Epidermal melanocyte (primary cell): ENCODE measurements at regions not wholly inside any gene's neighbourhood (a gene's known extent, or its start where the extent isn't known, plus 50 kb on each side); places are given as distances from the start of the nearest gene placed in this dataset.

Experiments
- DNase-seq: peaks from one replicate; pipeline ENCODE4 v3.0.0; 2011; ENCODE audit warnings: low spot score; ENCODE audit not compliant: insufficient read length

DNA sequence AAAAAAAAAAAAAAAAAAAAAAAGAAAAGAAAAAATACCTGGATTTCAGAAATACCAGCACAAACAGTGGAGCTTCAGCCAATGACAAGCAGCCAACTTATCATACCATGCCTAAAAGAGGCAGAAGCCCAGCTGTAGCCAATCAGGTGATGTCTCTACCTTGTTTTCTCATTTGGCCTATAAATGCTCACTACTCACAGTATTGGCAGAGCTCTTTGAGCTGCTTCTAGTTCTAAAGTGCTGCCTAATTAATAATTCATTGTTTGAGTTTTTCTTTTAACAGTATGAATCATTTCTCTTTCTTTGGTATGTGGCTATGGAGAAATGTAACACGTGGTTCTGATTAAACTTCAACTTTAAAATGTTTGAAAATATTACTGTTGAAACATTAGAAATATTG lies 188.8 kb upstream of the TECRL start:
- no peak for DNase-seq

DNA sequence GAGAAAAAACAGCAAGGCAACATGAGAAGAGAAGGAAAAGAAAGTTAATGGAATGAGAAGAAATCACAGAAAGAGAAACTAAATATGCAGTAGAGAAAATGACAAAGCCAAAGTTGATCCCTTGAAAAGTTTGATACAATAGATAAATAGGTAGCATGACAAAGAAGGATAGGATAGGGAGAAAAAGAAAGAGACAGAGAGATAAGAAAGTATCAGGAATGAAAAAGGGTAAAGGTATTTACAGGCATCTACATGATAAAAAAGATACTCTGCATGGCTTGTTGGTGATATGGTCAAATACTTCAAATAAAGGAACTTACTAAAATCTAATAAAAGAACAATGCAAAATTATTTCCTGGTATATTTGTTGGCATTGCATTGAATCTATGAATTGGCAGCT lies 185.5 kb upstream of the TECRL start:
- no peak for DNase-seq

DNA sequence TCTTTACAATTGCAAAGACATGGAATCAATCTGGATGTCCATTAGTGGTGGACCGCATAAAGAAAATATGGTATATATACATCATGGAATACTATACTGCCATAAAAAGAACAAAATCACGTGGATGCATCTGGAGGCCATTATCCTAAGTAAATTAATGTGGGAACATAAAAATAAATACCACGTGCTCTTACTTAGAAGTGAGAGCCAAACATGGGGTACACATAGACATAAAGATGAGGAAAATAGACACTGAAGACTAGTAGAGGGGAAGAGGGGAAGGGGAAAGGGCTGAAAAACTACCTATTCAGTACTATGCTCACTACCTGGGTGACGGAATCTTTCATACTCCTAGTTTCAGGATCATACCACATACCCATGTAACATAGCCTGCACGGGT lies 179.3 kb upstream of the TECRL start:
- DNase-seq: no peak

DNA sequence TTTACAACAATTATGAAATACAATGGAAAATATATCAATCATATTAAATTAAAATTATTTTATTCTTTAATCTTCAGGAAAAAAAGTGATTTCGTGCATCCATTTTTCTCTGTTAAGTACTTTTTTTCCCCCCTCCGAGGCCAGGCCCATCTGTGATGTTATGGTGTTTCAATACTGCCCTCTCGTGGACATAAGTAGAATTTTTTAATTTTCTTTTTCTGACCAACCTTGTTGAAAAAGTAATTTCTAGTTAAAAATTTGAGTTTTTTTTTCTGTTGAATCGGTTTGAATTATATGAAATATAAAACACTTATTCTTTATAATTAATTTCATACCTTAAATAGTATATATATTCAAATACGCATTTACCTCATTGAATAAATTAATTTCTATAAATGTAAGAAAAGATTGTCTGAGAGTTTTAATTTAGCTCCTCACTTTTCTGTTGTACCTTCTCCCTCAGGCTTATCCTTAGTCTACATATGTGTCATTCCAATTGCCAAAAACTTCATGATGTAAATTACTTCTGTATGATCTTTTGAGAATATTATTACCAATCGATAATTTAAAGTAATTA lies 175.8 kb upstream of the TECRL start:
- no peak for DNase-seq

DNA sequence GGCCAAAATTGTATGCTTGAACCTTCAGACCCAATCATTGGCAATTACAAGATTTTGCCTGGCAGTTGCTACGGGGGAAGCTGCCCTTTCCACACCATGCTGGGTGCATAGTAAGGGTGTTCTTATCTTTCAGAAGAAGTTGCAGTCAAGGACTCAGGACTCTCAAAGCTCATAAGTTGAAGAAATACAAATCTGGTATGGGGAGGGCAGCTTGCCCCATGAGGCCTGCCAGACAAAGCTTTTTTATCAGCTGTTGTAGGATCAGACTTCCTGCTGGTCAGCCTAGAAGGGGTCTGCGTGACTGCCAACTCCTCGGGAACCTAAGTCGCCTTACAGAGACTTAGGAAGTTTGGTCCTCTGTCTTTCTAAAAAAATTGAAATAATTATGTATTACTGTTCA lies 174.9 kb upstream of the TECRL start:
- DNase-seq: no peak

DNA sequence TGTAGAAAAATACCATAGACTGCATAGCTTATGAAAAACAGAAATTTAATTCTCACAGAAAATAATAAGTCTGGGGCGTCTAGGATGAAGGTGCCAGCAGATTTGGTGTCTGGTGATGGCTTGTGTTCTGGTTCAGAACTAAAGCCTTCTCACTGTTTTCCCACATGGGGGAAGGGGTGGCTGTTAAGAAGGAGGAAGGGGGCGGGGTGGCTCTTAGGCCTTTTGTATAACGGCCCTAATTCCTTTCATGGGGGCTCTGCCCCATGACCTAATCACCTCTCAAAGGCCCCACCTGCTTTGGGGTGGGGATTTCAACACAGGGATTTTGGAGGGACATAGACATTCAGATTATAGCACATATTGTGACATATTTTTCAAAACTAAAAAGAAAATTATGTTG lies 173.2 kb upstream of the TECRL start:
- no peak for DNase-seq

DNA sequence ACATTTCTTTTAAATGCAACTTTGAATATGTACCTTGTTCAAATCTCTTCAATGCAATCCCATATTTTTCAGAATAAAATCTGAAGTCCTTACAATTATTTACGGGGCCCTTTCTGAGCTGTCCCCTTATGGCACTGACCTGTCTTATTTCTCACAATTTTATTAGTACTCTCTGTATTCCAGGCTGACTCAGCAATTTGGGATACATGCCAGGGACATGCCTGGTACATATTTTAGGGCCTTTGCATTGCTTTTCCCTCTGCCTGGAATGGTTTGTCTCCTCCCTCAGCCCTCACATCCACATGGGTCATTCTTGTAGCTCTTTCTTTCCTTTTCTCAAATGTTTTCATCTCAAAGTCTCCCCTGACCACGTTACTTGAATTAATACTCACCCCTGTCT lies 172.2 kb upstream of the TECRL start:
- DNase-seq: no peak

DNA sequence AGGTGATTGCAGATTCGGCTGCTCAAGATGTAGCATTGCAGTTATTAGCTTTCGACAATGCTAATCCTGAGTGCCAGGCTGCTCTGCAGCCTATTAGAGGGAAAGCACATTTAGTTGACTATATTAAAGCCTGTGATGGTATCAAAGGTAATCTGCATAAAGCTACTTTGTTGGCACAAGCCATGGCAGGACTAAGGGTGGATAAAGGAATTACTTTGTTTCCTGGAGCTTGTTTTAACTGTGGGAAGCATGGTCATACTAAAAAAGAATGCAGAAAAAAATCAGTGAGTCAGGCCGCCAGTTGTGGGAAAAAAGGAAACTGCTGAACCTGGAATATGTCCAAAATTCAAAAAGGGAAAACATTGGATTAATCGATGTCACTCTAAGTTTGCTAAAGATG lies 154.9 kb upstream of the TECRL start:
- no peak for DNase-seq

DNA sequence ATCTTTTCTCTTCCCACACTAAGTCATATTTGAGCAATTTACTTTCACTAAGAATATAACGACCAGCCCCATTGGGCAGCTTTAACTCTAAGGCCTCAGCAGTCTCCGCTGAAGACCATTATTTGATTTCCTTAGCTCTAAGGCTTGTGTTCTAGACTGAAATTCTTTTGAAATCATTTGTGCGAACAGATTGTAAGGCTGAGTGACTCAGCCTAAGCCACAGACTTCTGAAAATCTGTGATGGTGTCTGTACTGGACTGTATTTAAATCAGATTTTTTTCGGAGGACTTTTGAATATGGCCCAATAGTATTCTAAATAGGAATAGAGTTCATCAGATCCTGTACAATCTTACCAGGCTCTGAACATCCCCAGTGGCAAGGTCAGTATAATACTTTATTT lies 150.3 kb upstream of the TECRL start:
- DNase-seq: no peak

DNA sequence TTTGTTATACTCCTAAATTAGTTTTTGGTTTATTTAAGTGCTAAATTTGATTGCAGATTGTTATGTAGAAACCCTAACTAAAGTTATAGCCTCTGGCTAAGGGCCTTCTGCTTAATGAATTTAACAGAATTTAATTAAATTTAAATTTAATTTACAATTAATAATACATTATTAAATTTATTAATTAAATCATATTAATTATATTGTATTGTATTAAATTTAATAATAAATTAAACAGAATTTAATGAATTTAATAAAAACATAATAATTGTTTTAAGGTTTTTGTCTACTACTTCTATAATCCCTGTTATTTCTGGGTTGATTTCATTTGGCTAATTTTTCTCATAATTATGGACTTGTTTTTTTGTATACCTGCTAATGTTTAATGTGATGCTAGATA lies 141.9 kb upstream of the TECRL start:
- DNase-seq: no peak

DNA sequence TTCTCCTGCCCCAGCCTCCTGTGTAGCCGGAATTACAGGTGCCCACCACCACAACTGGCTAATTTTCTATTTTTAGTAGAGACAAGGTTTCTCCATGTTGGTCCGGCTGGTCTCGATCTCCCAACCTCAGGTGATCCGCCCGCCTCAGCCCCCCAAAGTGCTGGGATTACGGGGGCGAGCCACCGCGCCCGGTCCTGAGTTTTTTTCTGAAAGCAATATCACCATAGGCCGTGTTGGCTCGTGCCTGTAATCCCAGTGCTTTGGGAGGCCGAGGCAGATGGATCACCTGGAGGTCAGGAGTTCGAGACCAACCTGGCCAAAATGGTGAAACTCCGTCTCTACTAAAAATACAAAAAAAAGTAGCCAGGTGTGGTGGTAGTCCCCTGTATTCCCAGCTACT lies 136.3 kb upstream of the TECRL start:
- DNase-seq: no peak

DNA sequence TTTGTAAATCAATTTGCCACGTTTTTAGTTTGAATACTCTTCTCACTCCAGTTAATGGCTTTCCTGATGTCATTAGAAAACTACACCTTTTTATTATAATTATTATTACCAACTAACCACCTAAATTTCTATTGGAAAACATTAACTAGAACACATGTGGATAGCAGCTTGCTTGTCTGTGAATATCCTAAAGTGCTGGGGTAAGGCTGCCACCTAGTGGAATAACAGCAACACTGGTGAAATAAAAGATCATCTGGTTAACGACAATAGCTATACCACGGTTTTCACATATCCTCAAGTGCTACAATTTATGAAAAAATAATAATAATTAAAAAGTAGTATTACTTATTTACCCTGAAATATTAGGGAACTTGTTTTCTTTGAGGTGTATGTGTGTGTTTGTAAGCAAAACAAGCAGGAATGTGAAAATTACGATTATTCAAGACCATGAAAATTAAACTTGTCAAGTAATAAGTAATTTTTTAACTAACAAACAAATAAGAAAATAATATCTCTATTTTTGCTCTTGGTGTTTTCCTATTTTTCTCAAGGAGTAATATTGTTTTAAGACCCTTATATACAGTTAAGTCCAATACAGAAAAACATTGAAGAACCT lies 130.1 kb upstream of the TECRL start:
- peak; percentile 42 for DNase-seq

DNA sequence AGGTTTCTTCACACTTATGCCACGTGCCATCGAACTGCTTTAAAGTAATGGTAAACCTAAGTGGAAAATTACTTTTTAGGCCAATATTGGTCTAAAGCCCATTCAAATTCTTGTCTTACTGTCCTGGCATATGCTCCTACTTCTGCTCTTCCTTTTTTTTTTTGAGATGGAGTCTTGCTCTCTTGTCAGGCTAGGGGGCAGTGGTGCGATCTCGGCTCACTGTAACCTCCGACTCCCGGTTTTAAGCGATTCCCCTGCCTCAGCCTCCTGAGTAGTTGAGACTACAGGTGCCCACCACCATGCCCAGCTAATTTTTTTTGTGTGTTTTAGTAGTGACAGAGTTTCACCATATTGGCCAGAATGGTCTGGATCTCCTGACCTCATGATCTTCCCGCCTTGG lies 129.0 kb upstream of the TECRL start:
- no peak for DNase-seq

DNA sequence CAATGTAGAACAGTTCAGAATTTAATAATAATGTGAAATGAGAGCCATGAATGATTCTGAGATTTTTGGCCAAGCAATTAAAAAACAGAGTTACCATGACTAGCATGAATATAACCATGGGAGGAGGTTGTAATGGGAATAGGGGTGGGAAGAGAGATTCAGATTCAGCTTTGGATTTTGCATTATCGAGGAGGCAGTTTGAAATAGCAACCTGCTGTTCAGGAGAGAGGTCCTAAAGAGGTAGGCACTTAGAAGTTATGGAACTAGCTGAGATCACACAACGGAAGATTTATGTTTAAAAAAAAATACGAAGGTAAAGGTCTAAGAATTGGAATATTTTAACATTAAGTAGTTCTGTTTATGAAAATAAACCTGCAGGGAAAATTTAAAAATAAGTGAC lies 124.4 kb upstream of the TECRL start:
- DNase-seq: no peak

DNA sequence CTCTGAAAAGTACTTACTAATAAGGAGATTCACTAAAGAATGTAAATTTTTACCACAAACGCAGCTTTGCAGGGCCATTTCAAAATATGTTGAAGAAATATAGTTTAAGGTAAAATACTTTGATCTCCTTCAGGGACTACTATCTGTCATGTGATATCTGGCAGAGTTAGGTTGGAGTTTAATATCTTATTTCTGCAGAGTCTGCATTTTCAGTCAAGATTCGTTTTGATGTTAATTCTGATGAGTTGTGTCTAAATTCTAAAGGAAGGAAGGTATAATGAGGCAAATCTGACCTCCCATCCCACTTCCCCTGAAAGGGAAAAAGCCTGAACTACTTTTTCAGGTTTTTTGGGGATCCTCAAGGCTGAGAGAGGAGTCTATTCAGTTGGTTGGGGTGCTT lies 123.9 kb upstream of the TECRL start:
- DNase-seq: no peak

DNA sequence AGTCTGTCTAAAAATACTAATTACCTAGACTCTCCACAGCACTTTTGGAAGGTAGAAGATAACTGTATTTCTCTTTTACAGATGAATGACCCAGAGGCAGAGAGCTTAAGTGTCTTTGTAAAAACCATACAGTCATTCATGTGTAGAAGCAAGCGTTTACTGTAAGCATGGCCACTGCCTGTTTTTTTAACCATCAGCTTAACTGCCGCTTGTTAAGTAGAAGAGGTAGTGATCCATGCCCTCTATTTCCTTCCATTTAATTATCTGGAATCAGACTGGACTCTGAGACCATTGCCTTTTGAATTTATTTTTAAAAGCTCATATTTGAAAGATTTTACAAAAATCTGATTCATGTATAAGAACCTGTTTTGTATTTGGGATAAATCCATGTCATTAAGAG lies 111.2 kb upstream of the TECRL start:
- DNase-seq: no peak

DNA sequence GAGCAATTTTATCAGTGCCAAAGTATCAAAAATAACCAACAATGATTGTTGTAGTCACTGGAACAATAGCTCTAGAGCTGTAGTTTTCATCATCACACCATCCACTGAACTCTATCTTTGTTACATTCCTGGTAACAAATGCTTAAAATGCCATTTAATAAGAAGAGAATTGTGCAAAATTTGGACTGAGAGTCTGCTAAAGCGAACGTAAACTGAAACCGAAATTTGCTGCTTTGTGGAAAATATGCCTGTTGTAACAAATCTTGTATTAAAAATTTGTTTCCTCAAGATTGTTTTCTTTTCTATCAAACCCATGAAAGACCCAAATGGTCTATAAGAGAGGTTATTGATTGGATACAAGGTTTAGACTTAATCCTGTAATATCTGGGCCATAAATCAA lies 109.3 kb upstream of the TECRL start:
- DNase-seq: no peak

DNA sequence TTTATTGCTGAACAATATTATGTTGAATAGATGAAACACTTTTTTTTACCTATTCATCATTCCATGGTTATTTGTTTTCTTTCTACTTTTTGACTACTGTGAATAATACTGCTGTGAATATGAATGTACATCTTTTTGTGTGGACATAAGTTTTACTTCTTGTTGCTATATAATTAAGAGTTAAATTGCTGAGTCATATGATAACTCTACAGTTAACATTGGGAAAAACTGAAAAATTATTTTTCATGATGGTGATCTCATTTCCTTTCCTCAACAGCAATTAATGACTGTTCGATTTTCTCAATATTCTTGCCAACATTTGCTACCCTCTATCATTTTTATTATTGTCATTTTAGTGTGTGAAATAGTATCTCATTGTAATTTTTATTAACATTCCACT lies 106.9 kb upstream of the TECRL start:
- no peak for DNase-seq

DNA sequence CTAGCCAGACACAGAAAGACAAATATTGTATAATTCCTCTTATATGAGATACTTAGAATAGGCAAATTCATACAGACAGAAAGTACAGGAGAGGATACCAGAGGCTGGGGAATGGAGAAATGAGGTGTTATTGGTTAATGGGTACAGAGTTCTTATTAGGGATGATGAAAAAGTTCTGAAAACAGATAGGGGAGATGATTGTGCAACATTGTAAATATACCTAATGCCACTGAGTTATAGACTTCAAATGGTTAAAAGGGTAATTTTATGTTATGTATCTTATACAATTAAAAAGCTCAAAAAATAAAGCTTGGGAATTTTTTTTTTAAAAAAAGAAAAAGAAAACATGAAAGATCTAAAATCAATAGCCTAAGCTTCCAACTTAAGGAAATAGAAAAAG lies 98.8 kb upstream of the TECRL start:
- DNase-seq: no peak

DNA sequence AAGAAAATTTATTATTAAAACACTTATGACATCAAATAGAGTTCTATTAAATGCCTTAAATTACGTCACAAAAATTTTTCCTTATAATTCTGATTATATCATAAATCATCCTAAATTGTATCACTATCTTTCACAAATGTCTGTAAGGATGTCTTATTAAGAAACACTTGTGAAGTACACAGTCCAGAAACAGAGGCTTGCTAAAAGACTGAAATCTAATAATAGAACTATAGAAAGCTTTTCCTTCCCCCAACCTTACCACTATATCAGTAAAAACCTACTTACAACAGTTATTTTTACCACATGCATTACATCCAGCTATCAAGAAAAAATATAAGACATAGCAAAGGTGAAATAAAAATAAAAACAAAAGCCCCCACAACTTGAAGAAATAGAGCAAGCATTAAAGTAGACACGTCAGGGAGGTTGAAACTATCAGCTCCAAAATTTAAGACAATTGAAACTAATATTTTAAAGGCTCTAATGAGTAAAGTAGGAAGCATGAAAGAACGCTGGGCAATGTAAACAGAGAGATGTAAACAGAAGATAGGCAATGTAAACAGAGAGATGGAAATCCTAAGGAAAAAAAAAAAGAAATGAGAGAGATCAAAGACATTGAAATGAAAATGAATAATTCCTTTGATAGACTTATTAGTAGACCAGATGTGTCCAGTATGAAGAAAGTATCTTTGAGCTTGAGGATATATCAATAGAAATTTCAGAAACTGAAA lies 94.9 kb upstream of the TECRL start:
- no peak for DNase-seq

DNA sequence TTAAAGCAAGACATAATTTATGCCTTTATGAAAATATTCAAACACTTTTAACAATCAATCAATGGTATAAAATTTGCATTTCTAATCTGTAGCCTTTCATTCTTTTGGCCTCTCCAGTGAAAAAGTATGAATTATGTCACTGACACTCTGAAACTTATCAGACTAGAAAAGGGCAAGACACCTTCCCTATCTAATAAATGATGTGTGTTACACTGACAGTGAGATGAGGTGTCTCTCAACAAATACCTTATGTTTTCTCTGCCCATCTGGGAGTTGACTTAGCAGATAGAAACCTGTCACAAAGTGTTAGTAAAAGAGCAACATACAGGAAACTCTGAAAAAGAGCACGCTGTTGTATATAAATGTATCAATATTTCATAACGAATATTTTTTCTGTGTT lies 94.2 kb upstream of the TECRL start:
- no peak for DNase-seq

DNA sequence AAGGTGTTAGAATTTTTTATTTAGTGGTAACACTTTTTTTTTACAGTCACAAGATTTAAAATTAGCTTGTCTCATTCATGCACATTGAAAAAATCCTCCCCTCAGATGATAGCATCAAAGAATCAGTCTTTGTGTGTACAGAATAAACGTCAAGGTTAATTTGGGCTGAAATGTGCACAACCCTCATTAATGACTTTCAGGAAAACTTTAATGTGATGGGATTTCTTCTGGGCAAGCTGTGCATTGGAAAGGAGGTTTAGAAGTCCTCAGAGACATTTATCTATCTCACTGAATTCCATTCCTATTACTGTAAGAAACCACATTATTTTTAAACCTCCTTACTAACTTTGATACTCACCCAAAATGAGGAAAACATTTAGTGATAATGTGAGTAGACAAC lies 88.2 kb upstream of the TECRL start:
- no peak for DNase-seq

DNA sequence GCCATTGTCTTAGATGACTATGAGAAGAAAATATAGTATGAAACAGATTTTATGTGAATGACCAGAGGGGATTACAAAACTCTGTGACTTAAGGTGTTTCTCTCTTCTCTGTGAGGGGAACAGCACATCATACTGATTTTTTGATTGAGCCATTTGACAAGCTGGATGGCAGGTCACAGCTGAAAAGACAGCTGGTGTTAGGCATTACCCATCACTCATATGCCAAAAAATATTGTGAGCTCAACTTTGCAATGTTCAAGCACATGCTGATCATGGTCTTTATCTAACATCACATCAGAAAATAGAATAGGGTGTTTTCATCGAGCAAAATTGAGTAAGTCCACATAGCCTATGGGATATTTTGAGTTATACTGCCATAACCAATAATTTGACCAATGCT lies 86.7 kb upstream of the TECRL start:
- no peak for DNase-seq
